Right ventricle myocardium superior (tissue), 1 donor: ENCODE measurements at regions not wholly inside any gene's neighbourhood (a gene's known extent, or its start where the extent isn't known, plus 50 kb on each side); places are given as distances from the start of the nearest gene placed in this dataset.
"Not testable (repeated sequence)": the region's sequence is repeated elsewhere in the genome, so short reads cannot be mapped to it uniquely, and the experiment has no call there.

Experiments used
- ATAC-seq: fragments of 200-7000 bp; cut with Tn5 transposase; one replicate; pipeline ENCODE4 v1.9.1; 2020; ENCODE audit warnings: mild to moderate bottlenecking; ENCODE audit not compliant: poor library complexity
- DNase-seq: peaks from one replicate; pipeline ENCODE4 v3.0.0-alpha.2; 2020
- intact Hi-C: fragments of 100-400 bp; cut with DNase I; formaldehyde crosslinking; loops from one replicate; pipeline ENCODE4 v1.11.2; 2022
- donor health status: DM: no; HTN: yes; CAD: no; lungs with severe emphysema.

DNA sequence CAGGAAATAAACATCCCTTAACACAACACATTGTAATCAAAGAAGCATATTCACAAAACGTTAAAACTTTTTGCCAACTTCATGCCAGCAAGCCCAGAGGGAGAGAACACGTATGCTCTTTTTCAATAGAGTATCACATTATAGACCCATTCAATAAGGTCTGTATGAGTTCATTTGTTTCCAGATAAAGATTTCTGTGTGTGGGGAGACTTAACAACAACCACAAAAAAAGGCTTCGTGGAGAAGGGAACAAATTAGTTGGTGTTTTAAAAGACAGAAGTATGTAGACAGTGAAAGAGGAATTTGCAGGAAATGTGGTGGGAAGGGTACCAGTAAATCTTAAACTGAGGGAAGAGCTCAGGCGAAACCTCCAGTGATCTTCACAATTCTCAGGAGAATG lies 103.4 kb downstream of the SPDYE17 start:
- ATAC-seq, DNase-seq, intact Hi-C loops: not testable (repeated sequence)

DNA sequence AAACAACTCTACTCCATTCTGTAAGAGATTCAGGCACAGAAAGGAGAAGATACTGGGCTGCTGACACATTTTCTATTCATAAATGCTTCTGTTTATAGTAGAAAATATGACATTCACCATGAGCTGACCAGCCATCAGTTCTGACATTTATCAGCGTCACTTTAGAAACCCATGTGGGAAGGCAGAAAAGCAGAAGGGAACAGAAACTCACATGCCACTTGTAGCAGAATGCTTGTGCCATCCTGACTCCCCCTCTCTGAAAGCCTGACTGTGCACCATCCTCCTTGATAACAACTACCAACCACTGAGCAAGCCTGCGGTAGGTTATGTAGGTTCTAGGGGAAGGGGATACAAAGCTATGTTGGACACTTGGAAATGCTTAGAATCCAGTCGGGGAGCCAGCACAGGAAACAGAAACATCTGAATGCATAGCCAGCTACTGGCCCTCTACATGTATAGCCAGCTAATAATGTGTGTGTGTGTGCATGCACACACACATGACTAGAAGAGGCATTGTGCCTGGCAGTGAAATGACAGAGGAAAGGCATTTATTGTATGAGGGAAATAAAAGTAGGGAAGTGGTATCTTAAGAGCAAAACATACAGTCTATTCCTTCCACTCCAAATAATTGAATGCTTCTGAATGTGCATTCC lies 104.3 kb downstream of the SPDYE17 start:
- ATAC-seq, intact Hi-C loops, DNase-seq: not testable (repeated sequence)

DNA sequence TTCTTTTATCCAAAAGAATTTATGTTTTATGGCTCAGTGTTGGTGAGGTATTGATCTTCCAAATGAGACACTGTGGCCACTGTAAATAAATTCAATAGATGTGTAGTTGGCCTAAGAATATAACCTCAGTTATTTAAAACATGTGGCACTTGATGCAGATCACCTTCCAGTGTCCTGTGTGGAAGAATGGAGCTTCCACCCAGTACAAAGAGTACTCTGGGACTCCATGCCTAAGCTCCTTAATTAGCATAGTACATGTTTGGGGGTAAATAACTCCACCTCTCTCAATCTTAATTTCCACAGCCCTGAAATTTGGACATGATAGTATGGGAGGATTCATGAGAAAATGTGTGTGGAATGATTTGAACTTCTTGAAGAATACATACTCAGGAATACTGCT lies 105.7 kb downstream of the SPDYE17 start:
- peak; percentile 39 for ATAC-seq
- DNase-seq, intact Hi-C loops: not testable (repeated sequence)

DNA sequence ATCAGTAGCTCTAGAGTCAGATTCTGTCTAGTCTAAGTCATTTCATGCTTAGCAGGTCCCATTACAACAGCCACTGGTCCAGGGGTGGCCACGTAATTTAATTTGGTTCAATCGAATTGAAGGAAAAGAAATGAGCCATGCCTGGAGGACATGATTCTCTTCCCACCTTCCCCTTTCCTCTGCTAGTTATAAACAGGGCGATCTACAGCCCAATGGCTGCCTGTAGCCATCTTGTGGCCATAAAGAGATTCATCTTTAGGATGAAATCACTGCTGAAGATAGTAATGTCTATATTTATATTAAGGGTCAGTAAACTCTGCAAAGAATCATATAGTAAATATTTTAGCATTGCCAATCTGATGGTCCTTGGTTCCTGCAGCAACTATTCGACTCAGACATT lies 107.4 kb downstream of the SPDYE17 start:
- ATAC-seq, DNase-seq, intact Hi-C loops: not testable (repeated sequence)

DNA sequence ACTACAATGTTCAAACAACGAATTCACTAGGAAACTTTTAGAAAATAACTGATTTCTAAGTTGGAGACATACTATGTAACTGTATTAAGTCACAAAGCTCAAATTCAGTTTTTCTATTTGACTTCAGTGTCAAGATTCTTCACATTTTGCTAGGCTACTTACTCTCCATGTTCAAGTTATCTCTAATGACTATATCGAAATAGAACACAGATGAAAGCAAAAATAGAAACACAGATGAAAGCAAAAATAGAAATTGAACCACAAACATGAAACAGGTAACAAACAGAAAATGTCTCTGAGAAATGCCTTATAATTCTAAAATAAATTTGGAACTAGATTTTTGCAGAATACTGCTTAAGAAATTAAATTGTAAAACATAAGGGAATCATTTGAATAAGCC lies 113.5 kb downstream of the SPDYE17 start:
- peak; percentile 52 for ATAC-seq
- DNase-seq, intact Hi-C loops: not testable (repeated sequence)

DNA sequence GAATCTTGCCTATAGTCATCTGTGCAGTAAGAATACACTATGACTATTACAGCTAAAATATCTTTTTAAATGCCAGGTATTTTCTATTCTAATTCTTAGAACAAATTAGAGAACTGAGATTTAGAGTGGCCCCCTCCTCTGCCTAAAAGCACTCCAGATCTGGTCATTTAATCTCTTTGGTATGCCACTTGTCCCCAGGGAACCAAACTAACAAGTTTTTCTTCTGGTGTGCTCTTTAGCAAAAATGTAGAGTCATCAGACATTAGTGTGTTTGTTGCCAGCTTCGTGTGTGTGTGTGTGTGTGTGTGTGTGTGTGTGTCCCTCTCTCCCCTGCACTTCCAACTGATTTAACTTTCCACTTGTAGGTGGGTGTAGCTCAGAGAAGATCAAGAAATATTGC lies 117.8 kb downstream of the SPDYE17 start:
- intact Hi-C loops, ATAC-seq, DNase-seq: not testable (repeated sequence)

DNA sequence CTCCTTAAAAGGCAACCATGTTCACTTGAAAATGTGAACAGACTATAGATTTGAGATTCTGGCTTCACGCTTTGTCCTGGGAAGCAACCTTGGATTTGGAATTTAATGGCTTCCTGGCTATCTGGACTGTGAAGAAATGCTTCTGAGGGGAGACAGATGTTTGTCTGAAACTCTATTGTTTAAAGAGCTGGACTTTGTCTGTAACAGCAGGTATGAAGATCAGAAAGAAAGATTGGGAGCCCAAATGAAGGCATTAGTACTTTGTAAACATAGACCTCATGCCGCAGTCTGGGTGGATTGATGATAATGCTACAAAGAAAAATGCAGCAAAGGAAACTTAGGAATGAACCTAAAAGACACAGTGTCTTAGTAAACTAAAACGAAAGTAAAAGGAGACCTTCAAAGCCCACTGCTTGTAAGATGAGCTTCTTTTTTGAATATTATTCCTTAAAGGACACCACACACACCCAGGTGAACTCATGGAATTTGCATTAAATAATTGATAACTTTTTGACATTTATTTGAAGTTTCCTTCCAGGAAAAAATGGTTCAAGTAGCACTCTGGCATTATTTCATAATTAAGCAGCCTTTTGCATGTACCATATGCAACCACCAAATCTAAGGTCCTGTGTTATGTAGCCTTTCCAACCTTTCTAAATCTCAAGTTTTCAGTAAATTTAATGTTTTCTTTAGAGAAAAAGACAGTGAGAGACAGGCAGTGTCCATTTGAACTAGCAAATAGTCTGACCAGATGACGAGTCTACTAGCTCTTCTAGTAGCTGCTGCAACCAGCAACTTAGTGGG lies 119.9 kb downstream of the SPDYE17 start:
- intact Hi-C loops, DNase-seq, ATAC-seq: not testable (repeated sequence)

DNA sequence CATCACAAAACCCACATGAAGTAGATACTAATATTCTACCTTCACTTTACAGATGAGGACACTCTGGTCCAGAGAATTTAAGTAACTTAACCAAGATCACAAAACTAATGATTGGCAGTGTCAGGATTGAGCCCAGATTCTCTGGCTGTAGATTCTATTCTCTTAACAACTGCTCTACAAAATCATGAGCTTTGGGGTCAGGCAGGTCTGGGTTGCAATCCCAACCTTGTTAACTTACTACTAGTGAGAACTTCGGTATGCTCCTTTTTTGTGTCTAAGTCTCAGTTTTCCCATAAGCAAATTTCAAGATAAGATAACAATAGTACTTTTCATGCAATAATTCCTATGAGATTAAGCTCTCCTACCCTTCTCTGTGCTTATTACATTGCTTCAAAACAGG lies 127.5 kb downstream of the SPDYE17 start:
- ATAC-seq, intact Hi-C loops, DNase-seq: not testable (repeated sequence)

DNA sequence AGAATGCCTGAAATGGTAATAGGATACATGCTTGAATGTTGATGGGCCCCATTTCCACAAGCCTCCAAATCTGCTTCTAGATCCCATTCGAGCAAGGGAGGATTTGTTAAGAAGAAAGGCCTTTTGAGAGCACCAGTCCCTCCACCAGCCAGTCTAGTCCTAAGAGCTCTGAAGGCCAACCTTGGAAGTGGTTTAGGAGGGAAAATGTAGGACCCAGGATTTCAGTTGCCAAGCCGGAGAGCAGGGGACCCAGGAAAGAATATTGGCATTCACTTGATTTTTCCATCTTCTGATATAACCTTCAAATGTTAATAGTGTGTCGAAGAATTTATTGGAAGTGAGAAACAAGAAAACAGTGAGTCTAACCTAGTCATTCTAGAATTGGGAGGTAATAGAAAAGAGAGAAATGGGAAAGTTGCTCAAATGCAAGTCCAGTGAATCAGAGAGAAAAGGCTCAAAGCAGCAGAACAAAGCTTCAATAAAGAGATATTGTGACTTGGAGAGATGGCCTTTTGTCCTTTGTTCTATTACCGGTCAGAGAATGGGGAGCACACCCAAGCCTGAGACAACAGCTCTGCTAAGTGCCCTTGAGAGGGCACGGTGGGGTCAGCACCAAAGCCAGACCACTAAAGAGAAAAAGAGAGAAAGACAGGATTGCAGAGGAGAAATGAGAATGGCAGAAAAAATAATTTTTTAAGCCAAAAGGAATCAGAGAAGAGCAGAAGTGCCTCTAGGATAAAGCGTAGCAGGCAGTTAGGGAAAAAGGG lies 130.0 kb downstream of the SPDYE17 start:
- ATAC-seq, intact Hi-C loops, DNase-seq: not testable (repeated sequence)

DNA sequence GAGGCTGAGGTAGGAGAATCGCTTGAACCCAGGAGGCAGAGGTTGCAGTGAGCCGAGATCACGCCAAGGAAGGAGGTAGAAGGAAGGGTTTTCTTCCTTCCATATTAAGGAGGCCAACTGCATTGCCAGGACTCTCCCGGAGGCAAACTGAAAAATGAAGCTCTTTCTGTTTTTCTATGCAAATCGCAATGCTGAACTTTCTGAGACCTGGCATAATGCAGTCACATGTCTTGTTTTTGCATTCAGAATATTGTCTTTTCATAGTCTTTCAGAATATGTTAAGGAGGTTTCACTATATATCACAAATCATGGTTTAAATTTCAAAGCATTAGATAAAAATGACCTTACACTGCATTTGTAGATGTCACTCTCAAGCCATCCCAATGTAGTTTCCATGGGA lies 133.4 kb downstream of the SPDYE17 start:
- intact Hi-C loops, DNase-seq, ATAC-seq: not testable (repeated sequence)

DNA sequence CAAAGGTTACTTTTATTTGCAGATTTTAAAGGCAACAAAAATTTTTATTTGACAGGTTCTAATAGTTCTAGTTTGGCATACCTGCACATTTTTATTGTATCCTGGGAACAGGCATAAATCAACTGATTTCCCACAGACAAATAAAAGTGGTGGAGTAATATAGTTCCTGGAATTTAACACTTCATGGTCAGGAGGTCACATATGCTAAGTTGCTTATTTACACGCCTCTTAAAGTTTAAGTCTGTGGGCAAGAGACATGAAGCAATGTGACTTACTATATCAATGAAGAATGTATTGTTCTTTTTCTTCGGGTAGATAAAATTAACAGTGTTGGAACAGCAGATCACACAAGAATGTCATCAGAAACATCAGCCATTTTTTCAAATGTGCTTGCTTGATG lies 135.2 kb downstream of the SPDYE17 start:
- intact Hi-C loops, DNase-seq: not testable (repeated sequence)

DNA sequence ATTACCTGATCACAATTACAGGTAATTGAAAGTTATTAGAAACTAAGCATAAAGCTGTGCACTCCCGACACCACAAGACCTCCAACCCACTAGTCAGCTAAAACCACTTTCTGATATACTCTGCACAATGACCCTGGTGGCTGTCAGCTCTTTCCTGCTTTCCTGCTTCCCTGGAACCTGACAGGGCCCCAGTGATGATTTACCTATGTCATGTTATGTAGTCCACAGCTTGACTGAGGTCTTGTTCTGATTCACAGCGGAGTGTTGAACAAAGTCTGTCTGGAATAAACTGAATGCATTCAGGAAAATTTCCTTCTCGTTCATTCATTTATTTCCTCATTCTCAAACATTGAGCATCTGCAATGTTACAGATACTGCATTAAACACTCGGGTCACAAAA lies 136.5 kb downstream of the SPDYE17 start:
- ATAC-seq, DNase-seq, intact Hi-C loops: not testable (repeated sequence)

More for the DNA sequence above, 135.2 kb downstream of the SPDYE17 start:
- not testable (repeated sequence) for ATAC-seq

DNA sequence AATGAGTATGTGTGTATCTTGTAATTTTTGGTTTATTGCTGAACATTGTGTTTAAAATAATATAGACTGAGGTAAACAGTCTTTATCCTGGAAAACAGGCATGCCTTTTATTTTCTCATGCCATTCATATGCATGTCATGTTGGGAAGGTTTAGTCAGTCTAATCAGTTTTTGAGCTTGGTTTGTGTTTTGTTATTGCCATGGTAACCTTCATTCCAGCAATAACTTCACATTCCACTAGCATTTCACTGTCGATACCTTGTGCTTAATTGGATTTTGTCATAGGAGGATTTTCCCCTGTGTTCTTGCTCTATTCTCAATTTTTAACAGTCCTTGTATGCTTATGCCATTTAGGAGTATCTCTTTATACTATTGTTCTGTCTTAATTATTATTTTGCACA lies 140.4 kb downstream of the SPDYE17 start:
- not testable (repeated sequence) for DNase-seq, ATAC-seq

DNA sequence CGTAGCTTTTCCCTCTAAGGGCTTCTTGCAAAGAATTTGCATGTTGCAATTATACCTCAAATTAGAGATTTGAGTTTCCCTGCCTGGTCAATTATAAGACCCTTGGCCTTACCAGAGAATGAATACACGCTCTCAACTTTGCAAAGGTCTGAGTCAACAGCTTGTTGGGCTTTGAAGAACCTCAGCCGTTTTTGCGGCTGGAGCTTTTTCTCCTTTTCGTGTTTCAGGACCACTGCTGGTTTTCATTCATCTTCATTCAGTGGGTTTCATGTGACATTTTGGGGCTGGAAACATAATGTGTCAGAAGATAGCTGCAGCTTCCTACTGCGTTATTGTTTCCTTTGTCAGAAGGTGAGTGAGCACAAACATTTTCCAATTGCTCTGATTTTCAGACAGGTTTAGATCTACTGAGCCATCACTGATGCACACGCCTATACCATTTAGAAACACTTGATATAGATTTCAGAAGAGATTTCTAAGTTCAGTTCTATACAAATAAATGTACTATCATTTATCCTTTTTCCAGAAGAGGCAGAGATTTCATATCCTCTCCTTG lies 152.3 kb downstream of the SPDYE17 start:
- DNase-seq, ATAC-seq, intact Hi-C loops: not testable (repeated sequence)

More for the DNA sequence above, 140.4 kb downstream of the SPDYE17 start:
- intact Hi-C loops = not testable (repeated sequence)

DNA sequence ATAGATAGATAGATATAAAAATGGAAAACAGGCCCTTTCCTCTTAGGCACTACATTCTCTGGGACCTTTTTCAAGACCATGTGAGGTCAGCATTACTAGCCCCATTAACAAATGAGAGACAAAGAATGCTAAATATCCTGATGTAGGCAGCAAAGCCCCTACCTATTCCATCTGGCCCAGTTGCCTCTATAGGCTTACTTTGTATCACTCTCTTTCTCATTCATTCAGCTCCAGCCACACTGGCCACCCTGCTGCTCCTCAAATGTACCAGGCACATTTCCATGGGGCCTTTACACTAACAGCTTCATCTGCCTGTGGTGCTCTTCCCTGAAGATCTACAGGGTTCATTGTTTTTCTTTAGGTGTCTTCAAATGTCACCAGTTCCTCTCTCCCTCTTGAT lies 156.4 kb downstream of the SPDYE17 start:
- intact Hi-C loops, ATAC-seq, DNase-seq: not testable (repeated sequence)

DNA sequence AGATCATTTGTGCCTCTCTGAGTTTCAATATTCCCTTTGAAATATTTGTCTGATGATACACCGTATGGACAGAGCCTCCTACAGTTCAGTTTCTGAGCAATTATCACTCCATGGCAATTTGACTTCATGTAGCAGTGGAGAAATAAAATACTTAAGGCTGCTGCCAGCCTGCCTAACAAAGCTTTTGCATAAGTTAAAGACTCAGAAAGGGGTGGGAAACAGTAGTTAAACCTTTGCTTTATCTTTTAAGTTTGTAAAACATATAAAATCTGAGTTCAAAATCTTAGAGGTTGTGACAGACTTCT lies 161.7 kb downstream of the SPDYE17 start:
- intact Hi-C loops, DNase-seq, ATAC-seq: not testable (repeated sequence)

DNA sequence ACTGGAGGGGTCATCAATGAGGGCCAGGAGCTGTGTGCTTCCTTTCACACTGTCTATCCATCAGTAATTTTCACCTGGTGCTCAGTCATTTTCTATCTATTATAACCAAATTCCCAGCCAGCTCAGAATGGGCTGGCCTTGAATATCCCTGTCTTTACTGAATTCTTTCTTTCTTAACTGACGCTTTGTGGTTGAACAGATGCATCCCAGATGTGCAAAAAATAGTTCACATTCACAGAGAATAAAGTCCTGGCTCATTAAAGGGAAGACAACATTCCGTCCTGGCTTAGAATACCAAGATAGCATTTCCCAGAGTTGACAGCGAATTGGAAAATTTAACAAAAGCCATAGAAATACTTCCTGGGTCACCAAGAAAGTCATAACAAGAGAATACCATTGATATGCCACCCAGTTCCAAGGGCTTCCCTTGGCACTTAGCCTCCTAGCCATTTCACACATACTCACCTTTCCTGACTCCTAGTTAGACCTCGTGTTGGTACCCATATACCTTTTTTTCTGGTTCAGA lies 164.7 kb downstream of the SPDYE17 start:
- intact Hi-C loops, ATAC-seq, DNase-seq: not testable (repeated sequence)

DNA sequence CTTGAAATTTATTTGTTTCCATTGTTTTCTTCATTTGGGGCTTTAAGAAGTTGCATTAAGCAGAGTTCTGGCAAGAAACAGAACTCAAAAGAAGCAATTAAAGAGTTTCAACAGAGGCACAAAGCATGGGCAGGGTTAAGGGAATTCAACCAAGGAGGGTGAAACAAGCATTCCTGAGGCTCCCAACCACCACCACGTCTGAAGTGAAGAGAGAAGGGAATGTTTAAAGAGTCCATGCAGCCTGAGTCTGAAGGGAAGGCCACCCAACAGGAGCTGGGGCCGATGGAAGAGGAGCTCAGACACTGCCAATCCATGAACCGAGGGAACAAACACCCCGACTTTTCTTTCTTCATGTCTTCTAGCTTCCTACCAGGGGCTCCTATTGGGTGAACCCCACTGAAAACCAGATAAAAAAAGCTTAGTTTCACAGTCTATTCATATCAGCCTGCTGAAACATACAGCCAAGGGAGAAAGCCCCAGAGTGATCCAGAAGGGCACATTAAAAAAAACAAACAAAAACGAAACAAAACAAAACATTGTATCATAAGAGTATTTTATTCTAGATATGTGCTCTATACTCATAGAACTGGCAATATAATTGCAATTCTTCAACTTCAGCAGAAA lies 168.9 kb downstream of the SPDYE17 start:
- DNase-seq, ATAC-seq, intact Hi-C loops: not testable (repeated sequence)
